Activated CD4-positive, alpha-beta T cell treated with anti-CD3 and anti-CD28 coated beads, Interleukin-2, Interleukin-4, amounts not matched to agents 100 ng/mL and 50 ng/mL, durations not matched to agents 16 hours and 8 hours (primary cell): ENCODE measurements at regions not wholly inside any gene's neighbourhood (a gene's known extent, or its start where the extent isn't known, plus 50 kb on each side); places are given as distances from the start of the nearest gene placed in this dataset.

Experiments used
- DNase-seq: peaks from one replicate; pipeline ENCODE4 v3.0.0-alpha.2; 2020; ENCODE audit warnings: low spot score

- DNase-seq: peak; percentile 27
Measured at GRCh38 chrX:45872480-45872879, 671.8 kb upstream of the DIPK2B start.

- DNase-seq: peak; percentile 16
Measured at GRCh38 chrX:45868425-45868824, 667.7 kb upstream of the DIPK2B start.

- no peak for DNase-seq
Measured at GRCh38 chrX:45862801-45863200, 662.1 kb upstream of the DIPK2B start.

- DNase-seq: no peak
Measured at GRCh38 chrX:45860450-45860849, 659.8 kb upstream of the DIPK2B start.

GRCh38 chrX:45859407-45859806 is 658.7 kb upstream of the DIPK2B start:
- DNase-seq: no peak

- peak; percentile 62 for DNase-seq
Measured at GRCh38 chrX:45852884-45853283, 652.2 kb upstream of the DIPK2B start.

GRCh38 chrX:45851434-45851991 is 650.8 kb upstream of the DIPK2B start:
- DNase-seq: peak; percentile 73

GRCh38 chrX:45850775-45851433 is 650.2 kb upstream of the DIPK2B start:
- DNase-seq: peak; percentile 27

GRCh38 chrX:45850197-45850774 is 649.6 kb upstream of the DIPK2B start:
- DNase-seq: no peak

GRCh38 chrX:45849261-45849862 is 648.7 kb upstream of the DIPK2B start:
- DNase-seq: peak; percentile 64

GRCh38 chrX:45847961-45848360 is 647.3 kb upstream of the DIPK2B start:
- no peak for DNase-seq

- no peak for DNase-seq
Measured at GRCh38 chrX:45846328-45846727, 645.7 kb upstream of the DIPK2B start.

GRCh38 chrX:45845142-45845541 is 644.5 kb upstream of the DIPK2B start:
- DNase-seq: peak; percentile 70

- no peak for DNase-seq
Measured at GRCh38 chrX:45843518-45843917, 642.8 kb upstream of the DIPK2B start.

- no peak for DNase-seq
Measured at GRCh38 chrX:45842926-45843315, 642.2 kb upstream of the DIPK2B start.

- peak; percentile 19 for DNase-seq
Measured at GRCh38 chrX:45842207-45842925, 641.7 kb upstream of the DIPK2B start.

GRCh38 chrX:45840411-45840950 is 639.8 kb upstream of the DIPK2B start:
- DNase-seq: no peak

GRCh38 chrX:45830343-45830742 is 629.7 kb upstream of the DIPK2B start:
- no peak for DNase-seq

- peak; percentile 49 for DNase-seq
Measured at GRCh38 chrX:45824471-45824870, 623.8 kb upstream of the DIPK2B start.

GRCh38 chrX:45823536-45823935 is 622.9 kb upstream of the DIPK2B start:
- no peak for DNase-seq

GRCh38 chrX:45822124-45822523 is 621.4 kb upstream of the DIPK2B start:
- no peak for DNase-seq

- no peak for DNase-seq
Measured at GRCh38 chrX:45818913-45819312, 618.2 kb upstream of the DIPK2B start.
